BE2C (cell line): ENCODE measurements at regions not wholly inside any gene's neighbourhood (a gene's known extent, or its start where the extent isn't known, plus 50 kb on each side); places are given as distances from the start of the nearest gene placed in this dataset.

Experiments used
- DNase-seq: peaks from one replicate; pipeline ENCODE4 v3.0.0-alpha.2; 2020
- H3K27me3 ChIP-seq: fragments of 250-450 bp; sonication (Bioruptor Pico); 2 replicates; pipeline ENCODE4 v1.5.1; 2020; ENCODE audit warnings: mild to moderate bottlenecking
- H3K36me3 ChIP-seq: fragments of 250-450 bp; sonication (Bioruptor Pico); 2 replicates; pipeline ENCODE4 v1.5.1; 2020; ENCODE audit warnings: mild to moderate bottlenecking
- H3K4me1 ChIP-seq: fragments of 250-450 bp; sonication (Bioruptor Pico); 2 replicates; pipeline ENCODE4 v1.5.1; 2020
- H3K4me3 ChIP-seq: 2 replicates; pipeline ENCODE4 v1.5.1; 2011; ENCODE audit warnings: low read depth, low read length
- H3K9me3 ChIP-seq: fragments of 250-450 bp; sonication (Bioruptor Pico); 2 replicates; pipeline ENCODE4 v1.5.1; 2020
- CTCF ChIP-seq: IDR thresholded peaks from 2 replicates; pipeline ENCODE4 v1.5.1; 2012; ENCODE audit warnings: mild to moderate bottlenecking, low read depth, low read length

GRCh38 chr9:87178302-87178701 lies 231.0 kb upstream of the GAS1 start:
- no peak for DNase-seq
- peaks cover 11% of the 10 kb centered on the region for H3K4me1 ChIP-seq
- TF ChIP-seq CTCF = no peak
- no peaks in the 10 kb centered on the region for H3K27me3 ChIP-seq
- H3K9me3 ChIP-seq = no peaks in the 10 kb centered on the region
- H3K4me3 ChIP-seq = no peak overlapping the region
- H3K36me3 ChIP-seq = no peaks in the 10 kb centered on the region

GRCh38 chr9:87179553-87180340 lies 232.4 kb upstream of the GAS1 start:
- no peak for DNase-seq
- H3K27me3 ChIP-seq = no peaks in the 10 kb centered on the region
- no peak for TF ChIP-seq CTCF
- H3K4me1 ChIP-seq = peaks cover 11% of the 10 kb centered on the region
- no peaks in the 10 kb centered on the region for H3K36me3 ChIP-seq
- H3K9me3 ChIP-seq = no peaks in the 10 kb centered on the region
- H3K4me3 ChIP-seq = no peak overlapping the region

GRCh38 chr9:87180361-87180760 lies 233.1 kb upstream of the GAS1 start:
- Histone ChIP-seq H3K36me3 (no peaks in the 10 kb centered on the region), H3K9me3 (no peaks in the 10 kb centered on the region), H3K27me3 (no peaks in the 10 kb centered on the region), H3K4me1 (peaks cover 11% of the 10 kb centered on the region), H3K4me3 (no peak overlapping the region)
- no peak for TF ChIP-seq CTCF
- peak; percentile 51 for DNase-seq

GRCh38 chr9:87180841-87181240 lies 233.5 kb upstream of the GAS1 start:
- no peak for TF ChIP-seq CTCF
- Histone ChIP-seq H3K9me3 (no peaks in the 10 kb centered on the region), H3K4me3 (no peak overlapping the region), H3K4me1 (peaks cover 11% of the 10 kb centered on the region), H3K36me3 (no peaks in the 10 kb centered on the region), H3K27me3 (no peaks in the 10 kb centered on the region)
- no peak for DNase-seq

- no peak for TF ChIP-seq CTCF
- no peak for DNase-seq
- Histone ChIP-seq H3K4me3 (no peak overlapping the region), H3K36me3 (no peaks in the 10 kb centered on the region), H3K9me3 (no peaks in the 10 kb centered on the region), H3K4me1 (peaks cover 11% of the 10 kb centered on the region), H3K27me3 (no peaks in the 10 kb centered on the region)
Observed at GRCh38 chr9:87181670-87182069, 234.4 kb upstream of the GAS1 start.

GRCh38 chr9:87184956-87185642 lies 237.8 kb upstream of the GAS1 start:
- Histone ChIP-seq H3K27me3 (no peaks in the 10 kb centered on the region), H3K9me3 (no peaks in the 10 kb centered on the region), H3K4me1 (peaks cover 5% of the 10 kb centered on the region), H3K4me3 (no peak overlapping the region), H3K36me3 (no peaks in the 10 kb centered on the region)
- DNase-seq = no peak
- no peak for TF ChIP-seq CTCF
